ENCODE measurements at regions not wholly inside any gene's neighbourhood (a gene's known extent, or its start where the extent isn't known, plus 50 kb on each side); places are given as distances from the start of the nearest gene placed in this dataset.

DNA sequence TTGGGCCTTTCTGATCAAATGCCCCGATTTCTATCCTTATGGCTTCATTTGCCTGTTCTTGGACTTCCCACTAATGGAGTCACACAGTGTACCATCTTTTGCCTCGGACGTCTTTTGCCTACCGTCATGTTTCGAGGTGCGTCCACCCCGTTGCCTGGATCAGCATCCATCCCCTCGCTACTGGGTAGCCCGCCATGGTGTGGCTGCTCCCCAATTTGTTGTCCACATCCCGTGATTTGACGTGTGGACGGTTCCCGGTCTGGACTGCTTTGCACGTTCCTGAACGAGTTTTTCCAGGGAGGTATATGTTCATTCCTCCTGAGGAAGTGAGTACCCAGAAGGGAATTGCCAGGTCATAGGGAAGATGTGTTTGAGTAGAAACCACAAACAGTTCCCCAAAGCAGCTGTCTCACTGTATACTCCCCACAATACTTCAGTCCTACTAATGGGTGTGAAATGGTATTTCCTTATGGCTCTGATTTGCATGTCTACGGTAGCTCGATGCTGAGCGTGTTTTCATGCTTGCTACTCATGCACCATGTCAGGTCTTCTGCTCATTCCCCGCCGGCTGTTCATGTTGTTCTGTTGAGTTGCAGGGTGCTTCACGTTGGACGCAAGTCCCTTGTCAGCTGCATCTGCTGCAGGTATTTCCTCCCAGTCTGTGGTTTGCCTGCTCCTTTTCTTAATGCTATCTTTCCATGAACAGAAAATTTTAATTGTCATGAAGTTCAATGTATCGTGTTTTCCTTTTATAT is 86.8 kb upstream of the AFDN start:
- TF ChIP-seq, protein P1, sequence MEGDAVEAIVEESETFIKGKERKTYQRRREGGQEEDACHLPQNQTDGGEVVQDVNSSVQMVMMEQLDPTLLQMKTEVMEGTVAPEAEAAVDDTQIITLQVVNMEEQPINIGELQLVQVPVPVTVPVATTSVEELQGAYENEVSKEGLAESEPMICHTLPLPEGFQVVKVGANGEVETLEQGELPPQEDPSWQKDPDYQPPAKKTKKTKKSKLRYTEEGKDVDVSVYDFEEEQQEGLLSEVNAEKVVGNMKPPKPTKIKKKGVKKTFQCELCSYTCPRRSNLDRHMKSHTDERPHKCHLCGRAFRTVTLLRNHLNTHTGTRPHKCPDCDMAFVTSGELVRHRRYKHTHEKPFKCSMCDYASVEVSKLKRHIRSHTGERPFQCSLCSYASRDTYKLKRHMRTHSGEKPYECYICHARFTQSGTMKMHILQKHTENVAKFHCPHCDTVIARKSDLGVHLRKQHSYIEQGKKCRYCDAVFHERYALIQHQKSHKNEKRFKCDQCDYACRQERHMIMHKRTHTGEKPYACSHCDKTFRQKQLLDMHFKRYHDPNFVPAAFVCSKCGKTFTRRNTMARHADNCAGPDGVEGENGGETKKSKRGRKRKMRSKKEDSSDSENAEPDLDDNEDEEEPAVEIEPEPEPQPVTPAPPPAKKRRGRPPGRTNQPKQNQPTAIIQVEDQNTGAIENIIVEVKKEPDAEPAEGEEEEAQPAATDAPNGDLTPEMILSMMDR (IDR thresholded peaks at IDR 0.05) = no peak
- intact Hi-C loops (cut with DNase I) = no loop called here
- H3K4me3 ChIP-seq = no peak overlapping the region

DNA sequence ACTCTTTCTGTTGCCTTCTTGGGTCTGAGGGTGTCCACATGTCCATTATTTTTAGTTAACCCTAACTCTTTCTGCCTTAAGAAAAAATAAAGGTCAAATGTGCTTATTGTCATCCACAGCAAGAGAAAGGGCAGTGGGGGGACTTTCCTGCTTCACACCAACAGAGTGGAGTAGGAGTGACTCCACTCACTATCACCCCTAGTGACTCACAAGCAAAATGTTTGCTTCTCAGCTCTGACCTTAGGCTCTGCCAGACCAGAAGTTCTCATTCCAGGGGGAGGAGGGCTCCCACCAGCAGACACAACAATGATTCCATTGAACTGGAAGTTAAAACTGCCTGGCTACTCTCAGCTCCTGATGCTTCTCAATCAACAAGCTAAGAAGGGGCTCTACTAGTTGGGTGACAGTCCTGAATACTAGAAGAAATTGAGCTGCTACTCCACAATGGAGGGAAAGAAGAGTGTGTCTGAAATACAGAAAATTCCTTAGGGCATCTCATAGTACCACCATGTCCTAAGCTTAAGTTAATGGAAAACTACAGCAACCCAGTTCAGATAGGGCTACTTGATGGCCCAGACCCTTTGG is 83.9 kb upstream of the AFDN start:
- Histone ChIP-seq H3K4me1 (no peaks in the 10 kb centered on the region), H3K27ac (no peak overlapping the region), H3K4me3 (no peak overlapping the region), H3K9me3 (no peaks in the 10 kb centered on the region), H3K36me3 (no peaks in the 10 kb centered on the region), H3K27me3 (no peaks in the 10 kb centered on the region)
- intact Hi-C loops (cut with DNase I) = no loop called here
- DNase-seq (no peak), ATAC-seq (peak; percentile 55)
- TF ChIP-seq, protein P1 (IDR thresholded peaks at IDR 0.05) = no peak

More for the DNA sequence above, 86.8 kb upstream of the AFDN start:
- ATAC-seq (no peak), DNase-seq (no peak)
- no peak overlapping the region for H3K27ac ChIP-seq
- no peaks in the 10 kb centered on the region for H3K36me3 ChIP-seq
- no peaks in the 10 kb centered on the region for H3K27me3 ChIP-seq
- H3K4me1 ChIP-seq = no peaks in the 10 kb centered on the region
- H3K9me3 ChIP-seq = no peaks in the 10 kb centered on the region

DNA sequence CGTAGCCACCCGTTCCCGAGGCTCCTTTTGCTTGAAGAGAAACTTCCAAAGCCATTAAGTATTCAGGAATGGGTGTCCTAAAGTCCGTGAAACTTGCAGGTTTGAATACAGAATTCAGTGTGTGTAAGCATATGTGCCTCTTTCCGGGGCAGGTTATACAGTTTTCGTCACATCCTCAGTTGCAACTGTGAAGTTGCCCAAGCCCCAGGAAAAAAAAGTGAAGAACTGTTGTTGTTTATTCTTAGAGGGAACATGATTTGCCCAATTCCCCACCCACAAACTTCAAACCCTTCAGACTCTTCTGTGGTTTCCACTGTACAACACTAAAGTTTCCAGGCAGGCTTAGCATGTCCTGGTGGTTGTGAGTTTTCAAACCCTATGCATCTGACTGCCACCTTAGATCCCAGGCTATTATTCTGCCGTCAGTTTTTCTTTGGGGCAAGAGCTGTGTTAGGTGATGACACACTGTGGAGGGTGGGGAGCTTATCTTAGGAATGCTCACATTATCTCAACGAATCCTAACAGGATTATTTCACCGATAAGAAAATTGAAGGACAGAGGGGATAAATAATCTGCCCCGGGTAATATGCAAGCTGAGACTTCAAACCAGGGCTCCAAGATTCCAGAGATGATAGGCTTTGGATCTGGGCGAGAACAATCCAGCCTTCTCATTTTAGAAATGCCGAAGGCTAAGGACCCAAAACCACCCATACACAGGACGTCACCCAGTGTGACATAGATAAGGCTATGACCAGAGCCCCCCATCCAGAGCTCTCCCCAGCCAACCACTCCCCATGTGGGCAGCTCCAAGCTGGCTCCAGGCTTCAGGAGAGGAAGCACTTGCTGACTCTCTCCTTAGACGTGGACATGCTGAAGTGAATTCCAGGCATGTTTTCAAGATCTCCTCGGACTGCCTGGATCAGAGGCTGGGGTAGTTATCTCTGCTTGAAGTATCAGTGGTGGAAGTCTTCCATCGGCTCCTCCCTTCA is 81.7 kb upstream of the AFDN start:
- H3K9me3 ChIP-seq = no peaks in the 10 kb centered on the region
- H3K4me3 ChIP-seq = no peak overlapping the region
- H3K36me3 ChIP-seq = no peaks in the 10 kb centered on the region
- peak overlapping the region in 1 of 2 donors; percentile 37 for H3K27ac ChIP-seq
- intact Hi-C loops (cut with DNase I) = no loop called here
- DNase-seq (no peak), ATAC-seq (peak; percentile 16)
- H3K4me1 ChIP-seq = no peaks in the 10 kb centered on the region
- H3K27me3 ChIP-seq = no peaks in the 10 kb centered on the region
- TF ChIP-seq, protein P1 (IDR thresholded peaks at IDR 0.05) = no peak

DNA sequence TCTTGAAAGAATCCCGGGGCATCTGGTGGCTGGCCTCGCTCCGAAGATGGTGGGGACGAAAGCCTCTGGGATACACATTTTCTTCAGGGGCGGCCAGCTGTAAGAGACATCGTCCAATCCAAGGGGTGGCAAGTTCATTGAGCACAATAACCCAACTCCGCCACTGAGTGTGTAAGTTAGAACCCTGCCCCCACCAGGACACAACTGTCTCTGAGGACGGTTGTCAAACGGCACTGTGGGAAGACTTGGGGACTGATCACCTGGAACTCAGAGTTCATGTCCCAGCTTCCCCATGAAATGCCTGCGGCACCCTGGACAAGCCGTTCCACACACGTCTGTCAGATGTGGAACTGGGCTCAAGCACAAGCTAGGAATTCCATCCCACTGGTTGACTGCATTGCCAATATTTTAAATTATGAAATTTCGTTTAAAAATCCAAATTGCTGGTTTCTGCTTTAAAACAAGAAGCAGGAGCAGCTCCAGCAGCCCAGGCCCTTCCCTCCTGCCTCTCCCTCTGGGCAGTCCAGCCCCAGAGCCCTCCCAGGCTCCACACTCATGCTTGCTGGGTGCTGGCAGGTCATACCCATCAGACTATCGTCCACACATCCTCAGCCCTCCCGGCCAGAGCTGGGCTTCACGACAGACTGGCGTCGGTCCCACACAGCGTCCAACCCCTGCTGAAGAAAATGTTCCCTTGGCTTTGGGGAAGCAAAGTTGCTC is 80.9 kb upstream of the AFDN start:
- Histone ChIP-seq H3K4me1 (no peaks in the 10 kb centered on the region), H3K36me3 (no peaks in the 10 kb centered on the region), H3K9me3 (no peaks in the 10 kb centered on the region), H3K4me3 (no peak overlapping the region), H3K27me3 (no peaks in the 10 kb centered on the region), H3K27ac (peak overlapping the region in 1 of 2 donors; percentile 15)
- intact Hi-C loops (cut with DNase I) = no loop called here
- DNase-seq (peak in 2 of 4 donors; percentile 56 to 72), ATAC-seq (peak; percentile 26)
- TF ChIP-seq, protein P1 (IDR thresholded peaks at IDR 0.05) = no peak

Measured in left lung (tissue), 4 donors.